CD4-positive, CD25-positive, alpha-beta regulatory T cell (primary cell): ENCODE measurements at regions not wholly inside any gene's neighbourhood (a gene's known extent, or its start where the extent isn't known, plus 50 kb on each side); places are given as distances from the start of the nearest gene placed in this dataset.
"Not testable (repeated sequence)": the region's sequence is repeated elsewhere in the genome, so short reads cannot be mapped to it uniquely, and the experiment has no call there.

Experiments used
- ATAC-seq, 2 donors: fragments of 150-1000 bp; cut with Tn5 transposase; one replicate each; pipeline ENCODE4 v1.10.0; 2021; ENCODE audit warnings: low read depth in 2 of 2, moderate number of reproducible peaks in 2 of 2, moderate library complexity in 1 of 2
- DNase-seq, 3 donors: peaks; one replicate each; pipeline versions ENCODE4 v3.0.0 to v3.0.0-alpha.2; 2012 to 2022; ENCODE audit warnings: mixed read lengths in 1 of 3
- H3K27ac ChIP-seq: one replicate; pipeline ENCODE4 v1.7.0; 2013; ENCODE audit warnings: mild to moderate bottlenecking, low read length; ENCODE audit not compliant: insufficient read depth, poor library complexity, severe bottlenecking
- H3K27me3 ChIP-seq: one replicate; pipeline ENCODE4 v1.7.0; 2013; ENCODE audit warnings: low read length; ENCODE audit not compliant: control insufficient read depth, insufficient read depth
- H3K36me3 ChIP-seq: one replicate; pipeline ENCODE4 v1.7.0; 2013; ENCODE audit warnings: mild to moderate bottlenecking, low read length, moderate library complexity; ENCODE audit not compliant: control insufficient read depth, insufficient read depth
- H3K4me1 ChIP-seq: 2 replicates; pipeline ENCODE4 v1.7.0; 2013; ENCODE audit warnings: mild to moderate bottlenecking, low read length; ENCODE audit not compliant: insufficient read depth, control insufficient read depth, poor library complexity, severe bottlenecking
- H3K4me3 ChIP-seq: one replicate; pipeline ENCODE4 v1.7.0; 2013; ENCODE audit warnings: low read depth, mild to moderate bottlenecking, low read length, moderate library complexity
- H3K9me3 ChIP-seq, 2 experiments: 1 replicate in 1 of 2; 2 replicates in 1 of 2; pipeline ENCODE4 v1.7.0; 2013; ENCODE audit warnings: low read length in 2 of 2, mild to moderate bottlenecking in 1 of 2, moderate library complexity in 1 of 2; ENCODE audit not compliant: control insufficient read depth in 2 of 2
- H3K27ac Mint-ChIP-seq, 3 donors: one replicate each; pipeline ENCODE4 v1.8.0; 2020 to 2022; ENCODE audit warnings: mild to moderate bottlenecking in 3 of 3, mixed read lengths in 3 of 3, moderate library complexity in 2 of 3
- H3K27me3 Mint-ChIP-seq: one replicate; pipeline ENCODE4 v1.8.0; 2022; ENCODE audit warnings: mild to moderate bottlenecking, mixed read lengths
- H3K36me3 Mint-ChIP-seq: one replicate; pipeline ENCODE4 v1.8.0; 2020; ENCODE audit warnings: mixed read lengths
- H3K4me1 Mint-ChIP-seq, 4 donors: one replicate each; pipeline ENCODE4 v1.8.0; 2020 to 2022; ENCODE audit warnings: mixed read lengths in 4 of 4, mild to moderate bottlenecking in 1 of 4
- H3K4me3 Mint-ChIP-seq, 4 donors: one replicate each; pipeline ENCODE4 v1.8.0; 2020 to 2022; ENCODE audit warnings: mild to moderate bottlenecking in 4 of 4, mixed read lengths in 4 of 4, moderate library complexity in 3 of 4
- H3K9me3 Mint-ChIP-seq, 7 donors: one replicate each; pipeline ENCODE4 v1.8.0; 2020 to 2022; ENCODE audit warnings: mixed read lengths in 7 of 7, mild to moderate bottlenecking in 3 of 7, moderate library complexity in 2 of 7

DNA sequence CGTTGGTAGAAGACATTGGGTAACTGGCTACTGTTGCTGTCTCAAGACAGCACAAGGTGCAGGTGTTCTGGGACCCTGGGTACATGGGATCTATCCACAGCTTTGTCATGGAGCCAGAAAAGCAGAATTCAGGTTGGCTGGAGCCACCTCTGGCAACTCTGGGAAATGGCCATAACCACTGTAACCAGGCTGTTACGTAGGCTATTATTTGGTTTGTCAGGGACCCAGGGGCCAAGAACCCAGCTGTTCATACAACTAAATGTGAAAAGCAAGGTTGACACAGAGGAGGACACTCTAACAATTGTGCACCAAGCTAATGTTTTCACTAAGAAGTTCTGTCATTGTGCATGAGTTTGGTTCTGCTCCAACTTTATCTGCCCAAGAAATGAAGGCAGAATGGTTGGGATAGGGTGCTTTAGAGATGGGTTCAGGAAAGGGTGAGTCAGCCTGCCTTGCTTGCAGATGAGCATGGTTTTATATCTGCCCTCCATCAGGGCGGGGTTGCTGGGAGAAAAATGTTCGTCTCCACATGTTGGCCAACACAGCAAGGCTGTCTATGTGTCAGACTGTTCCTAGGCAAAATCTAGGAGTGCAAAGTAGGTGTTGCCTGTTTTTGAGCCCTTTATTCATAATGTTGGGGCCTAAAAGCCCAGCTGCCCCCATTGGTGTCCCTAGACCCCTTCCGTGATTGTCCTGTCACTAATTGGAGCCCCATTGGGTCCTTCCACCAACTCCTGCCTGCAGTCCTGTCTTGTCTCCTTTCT lies 131.3 kb upstream of the DAP start:
- H3K27me3 Mint-ChIP-seq = no peaks in the 10 kb centered on the region
- H3K36me3 ChIP-seq = no peaks in the 10 kb centered on the region
- H3K4me1 Mint-ChIP-seq = no peaks in the 10 kb centered on the region
- peaks cover 0 to 7% (median 3%) of the 10 kb centered on the region in 7 donors for H3K9me3 Mint-ChIP-seq
- H3K9me3 ChIP-seq = no peaks in the 10 kb centered on the region
- DNase-seq (no peak), ATAC-seq (no peak)
- H3K4me3 ChIP-seq = no peak overlapping the region
- H3K27me3 ChIP-seq = no peaks in the 10 kb centered on the region
- no peak overlapping the region for H3K4me3 Mint-ChIP-seq
- H3K4me1 ChIP-seq = no peaks in the 10 kb centered on the region
- no peak overlapping the region for H3K27ac Mint-ChIP-seq
- H3K36me3 Mint-ChIP-seq = no peaks in the 10 kb centered on the region
- no peak overlapping the region for H3K27ac ChIP-seq

DNA sequence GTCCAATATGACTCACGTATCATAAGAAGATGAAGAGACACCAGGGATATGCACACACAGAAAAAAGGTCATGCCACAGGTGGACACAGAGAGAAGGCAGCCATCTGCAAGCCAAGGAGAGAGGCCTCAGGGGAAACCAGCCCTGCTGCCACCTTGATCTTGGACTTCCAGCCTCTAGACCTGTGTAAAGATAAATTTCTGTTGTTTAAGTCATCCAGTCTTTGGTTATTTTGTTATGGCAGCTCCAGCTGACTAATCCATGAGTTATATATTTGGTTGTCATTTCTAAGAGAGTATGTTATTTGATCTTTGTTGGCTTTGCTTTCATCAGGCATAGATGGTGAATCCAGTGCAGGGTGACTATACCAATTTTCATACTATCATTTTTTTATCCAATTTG lies 130.2 kb upstream of the DAP start:
- DNase-seq (no peak), ATAC-seq (no peak)
- no peaks in the 10 kb centered on the region for H3K27me3 ChIP-seq
- no peaks in the 10 kb centered on the region for H3K36me3 ChIP-seq
- no peaks in the 10 kb centered on the region for H3K4me1 ChIP-seq
- H3K36me3 Mint-ChIP-seq = no peaks in the 10 kb centered on the region
- H3K4me3 ChIP-seq = no peak overlapping the region
- no peak overlapping the region for H3K27ac ChIP-seq
- H3K4me1 Mint-ChIP-seq = no peaks in the 10 kb centered on the region
- no peaks in the 10 kb centered on the region for H3K9me3 ChIP-seq
- H3K4me3 Mint-ChIP-seq = no peak overlapping the region
- H3K9me3 Mint-ChIP-seq = peaks cover 0 to 7% (median 3%) of the 10 kb centered on the region in 7 donors
- no peak overlapping the region for H3K27ac Mint-ChIP-seq
- H3K27me3 Mint-ChIP-seq = no peaks in the 10 kb centered on the region

DNA sequence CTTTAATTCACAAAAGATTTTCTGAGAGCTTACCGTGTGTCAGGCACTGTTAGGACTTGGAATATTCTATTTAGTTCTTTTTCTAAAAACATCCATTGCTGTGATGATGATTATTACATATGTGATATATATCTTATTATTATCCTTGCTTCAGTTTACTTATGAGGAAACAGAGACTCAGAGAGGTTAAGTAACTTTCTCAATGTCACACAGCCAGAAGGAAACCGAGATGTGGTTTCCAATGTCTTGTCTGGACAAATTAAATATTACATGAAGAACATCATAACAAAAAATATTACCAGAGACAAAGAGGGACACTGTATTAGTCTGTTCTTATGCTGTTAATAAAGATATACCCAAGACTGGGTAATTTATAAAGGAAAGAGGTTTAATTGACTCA lies 125.5 kb upstream of the DAP start:
- no peaks in the 10 kb centered on the region for H3K4me1 Mint-ChIP-seq
- Histone ChIP-seq H3K4me3 (no peak overlapping the region), H3K27me3 (no peaks in the 10 kb centered on the region), H3K4me1 (no peaks in the 10 kb centered on the region), H3K36me3 (no peaks in the 10 kb centered on the region), H3K9me3 (no peaks in the 10 kb centered on the region), H3K27ac (no peak overlapping the region)
- ATAC-seq (no peak), DNase-seq (no peak)
- peaks cover 0 to 7% (median 4%) of the 10 kb centered on the region in 7 donors for H3K9me3 Mint-ChIP-seq
- H3K36me3 Mint-ChIP-seq = no peaks in the 10 kb centered on the region
- no peaks in the 10 kb centered on the region for H3K27me3 Mint-ChIP-seq
- H3K27ac Mint-ChIP-seq = no peak overlapping the region
- no peak overlapping the region for H3K4me3 Mint-ChIP-seq

GRCh38 chr5:10885026-10885425 lies 124.0 kb upstream of the DAP start:
- H3K27me3 Mint-ChIP-seq = no peaks in the 10 kb centered on the region
- no peak for ATAC-seq
- Histone ChIP-seq H3K4me1 (no peaks in the 10 kb centered on the region), H3K27ac (no peak overlapping the region), H3K9me3 (no peaks in the 10 kb centered on the region), H3K4me3 (no peak overlapping the region), H3K36me3 (no peaks in the 10 kb centered on the region), H3K27me3 (no peaks in the 10 kb centered on the region)
- DNase-seq = no peak
- no peaks in the 10 kb centered on the region for H3K4me1 Mint-ChIP-seq
- no peak overlapping the region for H3K27ac Mint-ChIP-seq
- no peaks in the 10 kb centered on the region for H3K36me3 Mint-ChIP-seq
- H3K9me3 Mint-ChIP-seq = peaks cover 0 to 5% (median 4%) of the 10 kb centered on the region in 7 donors
- H3K4me3 Mint-ChIP-seq = peak overlapping the region in 1 of 4 donors; percentile 48

- H3K27ac Mint-ChIP-seq, H3K4me1 ChIP-seq, H3K4me1 Mint-ChIP-seq, H3K4me3 ChIP-seq, H3K36me3 ChIP-seq, H3K27ac ChIP-seq, ATAC-seq, H3K27me3 Mint-ChIP-seq, H3K9me3 Mint-ChIP-seq, DNase-seq, H3K36me3 Mint-ChIP-seq, H3K4me3 Mint-ChIP-seq, H3K9me3 ChIP-seq, H3K27me3 ChIP-seq: not testable (repeated sequence)
These were observed 122.9 kb upstream of the DAP start for GRCh38 chr5:10883945-10884344.

DNA sequence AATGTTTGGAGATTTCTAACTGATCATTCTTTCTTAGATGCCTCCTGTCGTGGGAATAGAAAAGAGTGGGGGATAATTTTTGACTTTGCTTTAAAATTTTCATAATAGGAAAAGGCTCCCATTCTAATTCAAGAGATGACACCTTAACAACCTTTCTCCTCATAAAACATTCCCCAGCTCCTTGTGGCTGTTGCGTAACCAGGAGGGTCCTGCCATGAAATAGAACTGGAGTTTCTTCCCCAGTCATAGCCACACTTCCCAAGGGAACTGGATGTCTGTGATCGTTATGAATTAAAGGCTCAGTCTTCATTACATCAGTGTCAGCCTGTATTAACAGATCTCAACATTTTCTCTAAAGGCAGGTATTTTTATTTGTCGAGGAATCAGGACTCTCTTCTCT lies 119.9 kb upstream of the DAP start:
- peaks cover 7% of the 10 kb centered on the region for H3K27me3 ChIP-seq
- peaks cover 0 to 4% (median 0%) of the 10 kb centered on the region in 7 donors for H3K9me3 Mint-ChIP-seq
- peak overlapping the region in 1 of 3 donors; percentile 18 for H3K27ac Mint-ChIP-seq

DNA sequence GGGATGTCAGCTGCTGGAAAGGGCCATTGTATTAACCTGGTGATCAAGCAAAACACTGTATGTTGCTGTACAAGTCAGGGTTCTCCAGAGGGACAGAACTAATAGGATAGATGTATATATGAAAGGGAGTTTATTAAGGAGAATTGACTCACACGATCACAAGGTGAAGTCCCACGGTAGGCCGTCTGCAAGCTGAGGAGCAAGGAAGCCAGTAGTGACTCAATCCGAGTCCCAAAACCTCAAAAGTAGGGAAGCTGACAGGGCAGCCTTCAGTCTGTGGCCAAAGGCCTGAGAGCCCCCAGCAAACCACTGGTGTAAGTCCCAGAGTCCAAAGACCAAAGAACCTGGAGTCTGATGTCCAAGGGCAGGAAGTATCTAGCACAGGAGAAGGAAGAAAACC lies 116.0 kb upstream of the DAP start:
- not testable (repeated sequence) for H3K36me3 ChIP-seq, H3K36me3 Mint-ChIP-seq, H3K27ac Mint-ChIP-seq, H3K4me1 Mint-ChIP-seq, H3K27me3 ChIP-seq, H3K4me3 ChIP-seq, H3K9me3 Mint-ChIP-seq, H3K9me3 ChIP-seq, ATAC-seq, H3K4me3 Mint-ChIP-seq, H3K27ac ChIP-seq, H3K4me1 ChIP-seq, H3K27me3 Mint-ChIP-seq, DNase-seq

More for the DNA sequence above, 119.9 kb upstream of the DAP start:
- no peaks in the 10 kb centered on the region for H3K4me1 Mint-ChIP-seq
- no peak for ATAC-seq
- DNase-seq = no peak
- Histone ChIP-seq H3K4me1 (no peaks in the 10 kb centered on the region), H3K4me3 (no peak overlapping the region), H3K36me3 (no peaks in the 10 kb centered on the region), H3K9me3 (no peaks in the 10 kb centered on the region), H3K27ac (no peak overlapping the region)
- no peak overlapping the region for H3K4me3 Mint-ChIP-seq
- H3K36me3 Mint-ChIP-seq = no peaks in the 10 kb centered on the region
- H3K27me3 Mint-ChIP-seq = no peaks in the 10 kb centered on the region

- DNase-seq (no peak), ATAC-seq (no peak)
- peaks cover 7% of the 10 kb centered on the region for H3K27me3 ChIP-seq
- Mint-ChIP-seq H3K4me1 (no peaks in the 10 kb centered on the region), H3K9me3 (peaks cover 0 to 2% (median 0%) of the 10 kb centered on the region in 7 donors), H3K36me3 (no peaks in the 10 kb centered on the region), H3K4me3 (no peak overlapping the region), H3K27me3 (peaks cover 7% of the 10 kb centered on the region), H3K27ac (no peak overlapping the region)
- no peak overlapping the region for H3K4me3 ChIP-seq
- H3K9me3 ChIP-seq = no peaks in the 10 kb centered on the region
- no peaks in the 10 kb centered on the region for H3K4me1 ChIP-seq
- H3K27ac ChIP-seq = no peak overlapping the region
- no peaks in the 10 kb centered on the region for H3K36me3 ChIP-seq
These were observed 115.1 kb upstream of the DAP start for GRCh38 chr5:10876006-10876744.
